ENCODE measurements at regions not wholly inside any gene's neighbourhood (a gene's known extent, or its start where the extent isn't known, plus 50 kb on each side); places are given as distances from the start of the nearest gene placed in this dataset.

- TF ChIP-seq CTCF (IDR thresholded peaks at IDR 0.05; ENCODE audit: low read depth, low read length, missing input control), result no peak
- TF ChIP-seq ATF3 (IDR thresholded peaks at IDR 0.05), result no peak
- TF ChIP-seq REST (IDR thresholded peaks at IDR 0.05), result no peak
- TF ChIP-seq SP1 (IDR thresholded peaks at IDR 0.05), result no peak
- no peak for TF ChIP-seq GABPA (IDR thresholded peaks at IDR 0.05 in 1 of 2, conservative IDR thresholded peaks at IDR 0.05 in 1 of 2)
- no peak for TF ChIP-seq TAF1 (conservative IDR thresholded peaks at IDR 0.05)
- no peak for TF ChIP-seq RXRA (IDR thresholded peaks at IDR 0.05)
Measured at GRCh38 chr3:74357881-74358280, 256.6 kb downstream of the CNTN3 start.
